Osteoblast (primary cell): ENCODE measurements at regions not wholly inside any gene's neighbourhood (a gene's known extent, or its start where the extent isn't known, plus 50 kb on each side); places are given as distances from the start of the nearest gene placed in this dataset.

Experiments
- DNase-seq: peaks from one replicate; pipeline ENCODE4 v3.0.0; 2011; ENCODE audit warnings: low spot score, mixed read lengths; ENCODE audit not compliant: insufficient read length; ENCODE audit errors: missing footprints
- H2AFZ ChIP-seq: 2 replicates; pipeline ENCODE4 v1.6.0; 2011; ENCODE audit warnings: mild to moderate bottlenecking, low read length
- H3K27ac ChIP-seq: 2 replicates; pipeline ENCODE4 v1.5.1; 2011; ENCODE audit warnings: mild to moderate bottlenecking, low read depth, low read length, moderate library complexity
- H3K27me3 ChIP-seq: 2 replicates; pipeline ENCODE4 v1.6.0; 2012; ENCODE audit warnings: mild to moderate bottlenecking, control low read depth, inconsistent platforms, low read length, moderate library complexity; ENCODE audit not compliant: insufficient read depth
- H3K36me3 ChIP-seq: 2 replicates; pipeline ENCODE4 v1.5.1; 2011; ENCODE audit warnings: mild to moderate bottlenecking, low read length, control low read depth, moderate library complexity; ENCODE audit not compliant: insufficient read depth
- H3K4me1 ChIP-seq: 2 replicates; pipeline ENCODE4 v1.5.1; 2011; ENCODE audit warnings: mild to moderate bottlenecking, low read length, control low read depth, moderate library complexity; ENCODE audit not compliant: insufficient read depth
- H3K4me2 ChIP-seq: 2 replicates; pipeline ENCODE4 v1.6.0; 2011; ENCODE audit warnings: mild to moderate bottlenecking, low read length; ENCODE audit not compliant: insufficient read depth
- H3K4me3 ChIP-seq: fragments of 200-600 bp; sonication (generic); 3 replicates; pipeline ENCODE4 v1.5.1; 2012; ENCODE audit warnings: mild to moderate bottlenecking, low read length, inconsistent platforms; ENCODE audit not compliant: insufficient read depth
- H3K79me2 ChIP-seq: 2 replicates; pipeline ENCODE4 v1.6.0; 2012; ENCODE audit warnings: mild to moderate bottlenecking, low read length, control low read depth, inconsistent platforms; ENCODE audit not compliant: insufficient read depth
- H3K9me3 ChIP-seq: 2 replicates; pipeline ENCODE4 v1.5.1; 2011; ENCODE audit warnings: low read depth, low read length, control low read depth
- H4K20me1 ChIP-seq: 2 replicates; pipeline ENCODE4 v1.6.0; 2012; ENCODE audit warnings: mild to moderate bottlenecking, low read length, control low read depth; ENCODE audit not compliant: insufficient read depth
- TF ChIP-seq, protein P1 (sequence below): IDR thresholded peaks from 2 replicates; pipeline ENCODE4 v1.5.1; 2011; ENCODE audit warnings: mild to moderate bottlenecking, low read depth, low read length, moderate library complexity; ENCODE audit errors: extremely low read depth

DNA sequence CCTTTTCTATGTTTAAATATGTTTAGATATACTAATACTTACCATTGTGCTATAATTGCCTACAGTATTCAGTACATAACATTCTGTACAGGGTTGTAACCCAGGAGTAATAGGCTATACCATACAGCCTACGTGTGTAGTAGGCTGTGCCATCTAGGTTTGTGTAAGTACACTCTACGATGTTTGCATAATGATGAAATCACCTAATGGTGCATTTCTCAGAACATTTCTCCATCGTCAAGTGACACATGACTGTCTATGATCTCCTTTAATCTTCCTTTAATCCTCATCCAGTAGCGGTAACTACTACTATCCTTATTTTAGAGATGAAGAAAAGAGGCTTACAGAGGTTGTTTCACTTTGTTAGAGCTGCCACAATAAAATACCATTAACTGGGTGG, 369.2 kb downstream of the PLK2 start:
- Histone ChIP-seq H3K4me3 (no peak overlapping the region), H3K4me2 (no peak overlapping the region), H3K9me3 (no peaks in the 10 kb centered on the region), H3K4me1 (peaks cover 3% of the 10 kb centered on the region), H4K20me1 (no peaks in the 10 kb centered on the region), H2AFZ (no peak overlapping the region), H3K27me3 (no peaks in the 10 kb centered on the region), H3K79me2 (no peaks in the 10 kb centered on the region), H3K27ac (no peak overlapping the region), H3K36me3 (no peaks in the 10 kb centered on the region)
- TF ChIP-seq, protein P1, sequence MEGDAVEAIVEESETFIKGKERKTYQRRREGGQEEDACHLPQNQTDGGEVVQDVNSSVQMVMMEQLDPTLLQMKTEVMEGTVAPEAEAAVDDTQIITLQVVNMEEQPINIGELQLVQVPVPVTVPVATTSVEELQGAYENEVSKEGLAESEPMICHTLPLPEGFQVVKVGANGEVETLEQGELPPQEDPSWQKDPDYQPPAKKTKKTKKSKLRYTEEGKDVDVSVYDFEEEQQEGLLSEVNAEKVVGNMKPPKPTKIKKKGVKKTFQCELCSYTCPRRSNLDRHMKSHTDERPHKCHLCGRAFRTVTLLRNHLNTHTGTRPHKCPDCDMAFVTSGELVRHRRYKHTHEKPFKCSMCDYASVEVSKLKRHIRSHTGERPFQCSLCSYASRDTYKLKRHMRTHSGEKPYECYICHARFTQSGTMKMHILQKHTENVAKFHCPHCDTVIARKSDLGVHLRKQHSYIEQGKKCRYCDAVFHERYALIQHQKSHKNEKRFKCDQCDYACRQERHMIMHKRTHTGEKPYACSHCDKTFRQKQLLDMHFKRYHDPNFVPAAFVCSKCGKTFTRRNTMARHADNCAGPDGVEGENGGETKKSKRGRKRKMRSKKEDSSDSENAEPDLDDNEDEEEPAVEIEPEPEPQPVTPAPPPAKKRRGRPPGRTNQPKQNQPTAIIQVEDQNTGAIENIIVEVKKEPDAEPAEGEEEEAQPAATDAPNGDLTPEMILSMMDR, result no peak
- no peak for DNase-seq

- H4K20me1 ChIP-seq, result no peaks in the 10 kb centered on the region
- H3K79me2 ChIP-seq, result no peaks in the 10 kb centered on the region
- H3K4me3 ChIP-seq, result no peak overlapping the region
- H3K4me1 ChIP-seq, result peaks cover 3% of the 10 kb centered on the region
- H3K27me3 ChIP-seq, result no peaks in the 10 kb centered on the region
- no peak for DNase-seq
- no peaks in the 10 kb centered on the region for H3K9me3 ChIP-seq
- H3K4me2 ChIP-seq, result no peak overlapping the region
- TF ChIP-seq, protein P1, result no peak
- no peak overlapping the region for H2AFZ ChIP-seq
- H3K36me3 ChIP-seq, result no peaks in the 10 kb centered on the region
- H3K27ac ChIP-seq, result no peak overlapping the region
These were observed 370.9 kb downstream of the PLK2 start for GRCh38 chr5:58088941-58089340.

GRCh38 chr5:58087905-58088304, 372.0 kb downstream of the PLK2 start:
- Histone ChIP-seq H3K9me3 (no peaks in the 10 kb centered on the region), H3K27ac (no peak overlapping the region), H3K4me3 (no peak overlapping the region), H3K27me3 (no peaks in the 10 kb centered on the region), H4K20me1 (no peaks in the 10 kb centered on the region), H3K4me2 (no peak overlapping the region), H3K4me1 (peaks cover 3% of the 10 kb centered on the region), H3K36me3 (no peaks in the 10 kb centered on the region), H2AFZ (no peak overlapping the region), H3K79me2 (no peaks in the 10 kb centered on the region)
- TF ChIP-seq, protein P1, result no peak
- DNase-seq, result no peak

DNA sequence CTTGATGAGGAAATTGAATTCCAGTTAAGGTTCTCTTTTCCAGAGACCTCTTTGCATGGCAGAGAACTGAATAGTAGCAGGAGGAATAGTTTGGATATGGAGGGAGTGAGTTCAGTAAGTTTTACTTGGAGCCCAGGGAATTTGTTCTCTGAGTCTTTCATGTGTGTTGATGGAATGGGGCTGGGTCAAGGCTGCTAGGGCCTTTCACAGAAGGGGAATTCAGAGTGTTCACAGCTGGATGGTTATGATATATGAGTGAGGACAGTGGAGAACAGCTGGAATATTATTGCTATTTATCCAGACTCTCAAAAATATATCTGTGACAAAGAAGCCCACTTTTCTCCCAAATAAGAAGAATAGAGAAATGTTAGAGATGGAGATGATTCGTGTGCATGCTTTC, 372.8 kb downstream of the PLK2 start:
- TF ChIP-seq, protein P1, result no peak
- Histone ChIP-seq H3K36me3 (no peaks in the 10 kb centered on the region), H2AFZ (no peak overlapping the region), H3K4me2 (no peak overlapping the region), H3K27ac (no peak overlapping the region), H4K20me1 (no peaks in the 10 kb centered on the region), H3K4me3 (no peak overlapping the region), H3K9me3 (no peaks in the 10 kb centered on the region), H3K79me2 (no peaks in the 10 kb centered on the region), H3K27me3 (no peaks in the 10 kb centered on the region), H3K4me1 (peaks cover 3% of the 10 kb centered on the region)
- no peak for DNase-seq
